Astrocyte (in vitro differentiated cells and primary cell): ENCODE measurements at regions not wholly inside any gene's neighbourhood (a gene's known extent, or its start where the extent isn't known, plus 50 kb on each side); places are given as distances from the start of the nearest gene placed in this dataset.

Experiments
- CTCF ChIP-seq: IDR thresholded peaks from 2 replicates; pipeline ENCODE4 v1.5.1; 2011; ENCODE audit warnings: low read depth, mild to moderate bottlenecking, inconsistent platforms, low read length, moderate library complexity; ENCODE audit not compliant: insufficient read depth
- EZH2 ChIP-seq: IDR thresholded peaks from 2 replicates; pipeline ENCODE4 v1.6.1; 2012; ENCODE audit warnings: mild to moderate bottlenecking, low read length, inconsistent platforms; ENCODE audit not compliant: insufficient read depth

- TF ChIP-seq EZH2 (no peak), CTCF (no peak)
Observed at GRCh38 chr3:8191406-8191805, 310.2 kb upstream of the LMCD1 start.
